Endothelial cell of umbilical vein (primary cell): ENCODE measurements at regions not wholly inside any gene's neighbourhood (a gene's known extent, or its start where the extent isn't known, plus 50 kb on each side); places are given as distances from the start of the nearest gene placed in this dataset.

Experiments
- BruUV-seq: library from RNA; stranded (reverse); fragments of 400-500 nt; replicated peaks from 2 replicates; lab custom pipeline; 2021; lab: Mats Ljungman, UMichigan
- CTCF ChIA-PET: fragments of 300-600, 350-600 bp; sonication (Branson Sonifier 250); formaldehyde crosslinking; loops from one replicate; lab custom pipeline; 2021; ENCODE audit warnings: antibody characterized with exemption, inconsistent platforms; lab: Charles Lee
- POLR2A ChIA-PET: fragments of 300-600, 350-600 bp; sonication (Branson Sonifier 250); formaldehyde crosslinking; loops from one replicate; lab custom pipeline; 2021; ENCODE audit warnings: antibody characterized with exemption, inconsistent platforms; lab: Charles Lee
- DNase-seq: peaks from one replicate; pipeline ENCODE4 v3.0.0-alpha.2; 2011; ENCODE audit warnings: low read depth, low spot score
- FAIRE-seq: peaks from 2 replicates; lab custom pipeline; 2011; peaks lifted over from hg19 to GRCh38; lab: Jason Lieb, UNC
- H2AFZ ChIP-seq: 2 replicates; pipeline ENCODE4 v1.6.0; 2012; ENCODE audit warnings: low read depth, low read length, control low read depth, inconsistent platforms
- H3K27ac ChIP-seq: 2 replicates; pipeline ENCODE4 v1.5.1; 2011; ENCODE audit warnings: low read depth, mild to moderate bottlenecking, control low read depth, low read length, moderate library complexity; ENCODE audit not compliant: insufficient read depth
- H3K27me3 ChIP-seq, 2 experiments: 2 replicates each; pipeline versions ENCODE4 v1.6.0 to v1.6.1; 2011; ENCODE audit warnings: low read length in 2 of 2, mixed read lengths in 1 of 2; ENCODE audit not compliant: control insufficient read depth in 2 of 2, insufficient read depth in 2 of 2
- H3K36me3 ChIP-seq, 2 experiments: 2 replicates in 1 of 2; 3 replicates in 1 of 2; pipeline ENCODE4 v1.5.1; 2011; ENCODE audit warnings: low read length in 2 of 2, mild to moderate bottlenecking in 1 of 2, moderate library complexity in 1 of 2; ENCODE audit not compliant: control insufficient read depth in 2 of 2, insufficient read depth in 2 of 2; ENCODE audit errors: extremely low read depth in 1 of 2
- H3K4me1 ChIP-seq: 3 replicates; pipeline ENCODE4 v1.5.1; 2011; ENCODE audit warnings: mild to moderate bottlenecking, low read length; ENCODE audit not compliant: control insufficient read depth, insufficient read depth; ENCODE audit errors: extremely low read depth
- H3K4me2 ChIP-seq: 2 replicates; pipeline ENCODE4 v1.6.1; 2011; ENCODE audit warnings: low read length, control low read depth, mixed read lengths; ENCODE audit not compliant: insufficient read depth
- H3K4me3 ChIP-seq, 3 experiments: fragments of 200-600 bp in 1 of 3; sonication (generic), shearing (Covaris generic) in 1 of 3; replicated peaks in 1 of 3; 2 replicates each; pipeline ENCODE4 v1.5.1; 2011 to 2016; ENCODE audit warnings: control low read depth in 3 of 3, low read length in 3 of 3, mild to moderate bottlenecking in 2 of 3, inconsistent platforms in 1 of 3, low read depth in 1 of 3, moderate library complexity in 1 of 3; ENCODE audit not compliant: insufficient read depth in 1 of 3
- H3K79me2 ChIP-seq: 2 replicates; pipeline ENCODE4 v1.6.0; 2012; ENCODE audit warnings: low read length, inconsistent platforms; ENCODE audit not compliant: control insufficient read depth, insufficient read depth
- H3K9ac ChIP-seq: replicated peaks from 2 replicates; pipeline ENCODE3; 2011; ENCODE audit warnings: low read length, control low read depth; ENCODE audit not compliant: insufficient read depth; ENCODE audit errors: extremely low read depth
- H3K9me1 ChIP-seq: replicated peaks from 3 replicates; pipeline ENCODE4 v1.6.0; 2011; ENCODE audit warnings: mild to moderate bottlenecking, low read length; ENCODE audit not compliant: control insufficient read depth, insufficient read depth; ENCODE audit errors: extremely low read depth
- H3K9me3 ChIP-seq: replicated peaks from 2 replicates; pipeline ENCODE4 v1.5.1; 2012; ENCODE audit warnings: low read length, inconsistent platforms; ENCODE audit not compliant: control insufficient read depth, insufficient read depth
- H4K20me1 ChIP-seq: replicated peaks from 2 replicates; pipeline ENCODE3; 2011; ENCODE audit warnings: mild to moderate bottlenecking, low read length; ENCODE audit not compliant: control insufficient read depth, insufficient read depth; ENCODE audit errors: extremely low read depth
- EZH2 ChIP-seq: IDR thresholded peaks from 2 replicates; pipeline ENCODE4 v1.6.1; 2012; ENCODE audit warnings: borderline replicate concordance, low read depth, mild to moderate bottlenecking, moderate library complexity, low read length, inconsistent platforms; ENCODE audit not compliant: severe bottlenecking
- FOS ChIP-seq: IDR thresholded peaks from 2 replicates; pipeline ENCODE4 v1.6.1; 2011; ENCODE audit warnings: mild to moderate bottlenecking, low read length, moderate library complexity, borderline replicate concordance; ENCODE audit not compliant: insufficient read depth
- GATA2 ChIP-seq: IDR thresholded peaks from 2 replicates; pipeline ENCODE4 v1.7.0; 2011; ENCODE audit warnings: low read depth, mild to moderate bottlenecking, moderate library complexity, mixed read lengths, low read length; ENCODE audit not compliant: insufficient read length, insufficient read depth
- JUN ChIP-seq: IDR thresholded peaks from 2 replicates; pipeline ENCODE4 v1.6.1; 2011; ENCODE audit warnings: borderline replicate concordance, low read depth; ENCODE audit not compliant: insufficient read length, insufficient read depth
- MYC ChIP-seq: IDR thresholded peaks from one replicate; pipeline ENCODE4 v1.6.1; 2011; ENCODE audit warnings: mild to moderate bottlenecking, low read depth, low read length
- POLR2A ChIP-seq: IDR thresholded peaks from 2 replicates; pipeline ENCODE4 v1.6.1; 2012; ENCODE audit warnings: low read depth, mild to moderate bottlenecking, control low read depth, low read length
- POLR2AphosphoS5 ChIP-seq: IDR thresholded peaks from 2 replicates; pipeline ENCODE4 v1.6.1; 2012; ENCODE audit warnings: low read depth, mild to moderate bottlenecking, control low read depth, low read length, moderate library complexity; ENCODE audit not compliant: insufficient read depth
- dilution Hi-C: fragments of 300-500 bp; cut with MboI; formaldehyde crosslinking; loops from one replicate; pipeline ENCODE4 v1.15.0; 2019; ENCODE audit warnings: low sequenced_read_pairs; ENCODE audit not compliant: extremely low pct_ligation_motif_present
- intact Hi-C: fragments of 100-400 bp; cut with micrococcal nuclease; formaldehyde crosslinking; loops from one replicate; pipeline ENCODE4 v1.10.0; 2022
- TF ChIP-seq, protein P1 (sequence below): IDR thresholded peaks from 2 replicates; pipeline ENCODE4 v1.6.1; 2011; ENCODE audit not compliant: insufficient read depth, insufficient read length
- TF ChIP-seq, protein P2 (sequence below), 2 donors: IDR thresholded peaks; 1 replicate in 1 of 2; 2 replicates in 1 of 2; pipeline ENCODE4 v1.5.1; 2011; ENCODE audit warnings: low read length in 2 of 2, mild to moderate bottlenecking in 2 of 2, moderate library complexity in 2 of 2, control low read depth in 1 of 2, inconsistent platforms in 1 of 2, low read depth in 1 of 2; ENCODE audit not compliant: insufficient read depth in 1 of 2; ENCODE audit errors: extremely low read depth in 1 of 2

DNA sequence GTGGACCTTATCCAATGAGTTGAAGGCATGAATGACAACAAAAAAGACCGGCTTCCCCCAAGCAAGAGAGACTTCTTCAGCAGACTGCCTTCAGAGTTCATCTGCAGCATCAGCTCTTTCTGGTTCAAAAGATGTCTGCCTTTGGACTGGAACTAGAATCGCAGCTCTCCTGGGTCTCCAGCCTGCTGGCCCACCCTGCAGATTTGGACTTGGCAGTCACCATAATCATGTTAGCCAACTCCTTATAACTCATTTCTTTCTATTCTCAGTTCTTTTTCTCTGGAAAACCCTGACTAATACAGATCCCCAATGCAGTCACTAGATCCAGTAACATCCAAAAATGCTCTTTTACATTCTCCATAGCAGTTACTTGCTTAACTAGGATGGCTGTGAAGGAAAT, 89.2 kb upstream of the MARK1 start:
- Histone ChIP-seq H3K9me3 (no peaks in the 10 kb centered on the region), H3K4me3 (no peak overlapping the region), H3K27ac (no peak overlapping the region), H3K4me2 (no peak overlapping the region), H3K9me1 (no peaks in the 10 kb centered on the region), H3K79me2 (no peaks in the 10 kb centered on the region), H3K27me3 (no peaks in the 10 kb centered on the region), H4K20me1 (no peaks in the 10 kb centered on the region), H3K36me3 (no peaks in the 10 kb centered on the region), H3K9ac (no peak overlapping the region), H3K4me1 (no peaks in the 10 kb centered on the region), H2AFZ (no peak overlapping the region)
- DNase-seq (no peak), FAIRE-seq (no peak)
- dilution Hi-C loops, result no loop called here
- BruUV-seq, result no TSS peak
- ChIA-PET CTCF (no interaction called here), POLR2A (no interaction called here)
- TF ChIP-seq POLR2AphosphoS5, result no peak
- TF ChIP-seq EZH2, result no peak
- TF ChIP-seq, protein P1, sequence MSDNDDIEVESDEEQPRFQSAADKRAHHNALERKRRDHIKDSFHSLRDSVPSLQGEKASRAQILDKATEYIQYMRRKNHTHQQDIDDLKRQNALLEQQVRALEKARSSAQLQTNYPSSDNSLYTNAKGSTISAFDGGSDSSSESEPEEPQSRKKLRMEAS, result no peak
- no peak for TF ChIP-seq GATA2
- no peak for TF ChIP-seq POLR2A
- TF ChIP-seq FOS, result no peak
- TF ChIP-seq MYC, result no peak
- TF ChIP-seq JUN, result no peak
- TF ChIP-seq, protein P2, sequence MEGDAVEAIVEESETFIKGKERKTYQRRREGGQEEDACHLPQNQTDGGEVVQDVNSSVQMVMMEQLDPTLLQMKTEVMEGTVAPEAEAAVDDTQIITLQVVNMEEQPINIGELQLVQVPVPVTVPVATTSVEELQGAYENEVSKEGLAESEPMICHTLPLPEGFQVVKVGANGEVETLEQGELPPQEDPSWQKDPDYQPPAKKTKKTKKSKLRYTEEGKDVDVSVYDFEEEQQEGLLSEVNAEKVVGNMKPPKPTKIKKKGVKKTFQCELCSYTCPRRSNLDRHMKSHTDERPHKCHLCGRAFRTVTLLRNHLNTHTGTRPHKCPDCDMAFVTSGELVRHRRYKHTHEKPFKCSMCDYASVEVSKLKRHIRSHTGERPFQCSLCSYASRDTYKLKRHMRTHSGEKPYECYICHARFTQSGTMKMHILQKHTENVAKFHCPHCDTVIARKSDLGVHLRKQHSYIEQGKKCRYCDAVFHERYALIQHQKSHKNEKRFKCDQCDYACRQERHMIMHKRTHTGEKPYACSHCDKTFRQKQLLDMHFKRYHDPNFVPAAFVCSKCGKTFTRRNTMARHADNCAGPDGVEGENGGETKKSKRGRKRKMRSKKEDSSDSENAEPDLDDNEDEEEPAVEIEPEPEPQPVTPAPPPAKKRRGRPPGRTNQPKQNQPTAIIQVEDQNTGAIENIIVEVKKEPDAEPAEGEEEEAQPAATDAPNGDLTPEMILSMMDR (IDR thresholded peaks at IDR 0.05; ENCODE audit: extremely low read depth in 1 of 2, insufficient read depth in 1 of 2, low read depth in 1 of 2, low read length in 2 of 2), result no peak
- intact Hi-C loops, result no loop called here
